ENCODE measurements at regions not wholly inside any gene's neighbourhood (a gene's known extent, or its start where the extent isn't known, plus 50 kb on each side); places are given as distances from the start of the nearest gene placed in this dataset.

- TF ChIP-seq CTCF (IDR thresholded peaks at IDR 0.05) (no peak), POLR2A (IDR thresholded peaks at IDR 0.05) (no peak)
Observed at GRCh38 chr12:67038486-67038885, 230.7 kb upstream of the CAND1 start.
